ENCODE measurements at regions not wholly inside any gene's neighbourhood (a gene's known extent, or its start where the extent isn't known, plus 50 kb on each side); places are given as distances from the start of the nearest gene placed in this dataset.

DNA sequence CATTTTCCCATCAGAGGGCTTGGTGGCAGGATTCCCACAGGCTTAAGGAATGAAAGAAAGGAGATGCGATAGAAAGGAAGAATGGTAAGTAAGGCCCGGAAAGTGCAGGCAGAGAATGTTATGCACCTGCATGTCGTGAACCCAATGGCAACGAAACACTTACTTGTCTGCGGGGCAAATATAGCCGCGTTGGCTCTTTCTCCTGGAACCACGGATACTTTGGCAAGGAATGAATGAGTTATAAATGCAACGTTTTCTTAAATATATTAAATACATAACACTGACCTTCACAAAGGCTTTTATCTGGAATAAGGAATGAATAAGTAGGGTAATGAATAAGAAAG lies 192.1 kb downstream of the KATNAL1 start:
- ChIA-PET CTCF (interaction anchor here (0.6 to 2.3 kb wide), 3 partner anchors 121 to 344 kb away, joined by 3 to 14 read pairs (median 3); no protein-coding TSS in a partner anchor), POLR2A (ENCODE audit: unreplicated experiment) (interaction anchor here (0.5 kb wide), 1 partner anchor 330 kb away, joined by 3 read pairs; no protein-coding TSS in a partner anchor)
- no peak overlapping the region for H2AFZ ChIP-seq
- intact Hi-C loops (cut with micrococcal nuclease; ENCODE audit: unreplicated experiment), result loop anchor here (1.0 to 2.0 kb wide), 2 partner anchors 190 to 607 kb away; no protein-coding TSS in a partner anchor
- no peaks in the 10 kb centered on the region for H3K79me2 ChIP-seq (ENCODE audit: low read depth)
- H3K4me2 ChIP-seq, result peak overlapping the region; percentile 93
- BruUV-seq (replicated peaks), result no TSS peak
- H3K9me2 ChIP-seq (ENCODE audit: insufficient read depth), result no peaks in the 10 kb centered on the region
- TF ChIP-seq EZH2 (IDR thresholded peaks at IDR 0.05; ENCODE audit: low read depth), result no peak
- TF ChIP-seq, protein P1, sequence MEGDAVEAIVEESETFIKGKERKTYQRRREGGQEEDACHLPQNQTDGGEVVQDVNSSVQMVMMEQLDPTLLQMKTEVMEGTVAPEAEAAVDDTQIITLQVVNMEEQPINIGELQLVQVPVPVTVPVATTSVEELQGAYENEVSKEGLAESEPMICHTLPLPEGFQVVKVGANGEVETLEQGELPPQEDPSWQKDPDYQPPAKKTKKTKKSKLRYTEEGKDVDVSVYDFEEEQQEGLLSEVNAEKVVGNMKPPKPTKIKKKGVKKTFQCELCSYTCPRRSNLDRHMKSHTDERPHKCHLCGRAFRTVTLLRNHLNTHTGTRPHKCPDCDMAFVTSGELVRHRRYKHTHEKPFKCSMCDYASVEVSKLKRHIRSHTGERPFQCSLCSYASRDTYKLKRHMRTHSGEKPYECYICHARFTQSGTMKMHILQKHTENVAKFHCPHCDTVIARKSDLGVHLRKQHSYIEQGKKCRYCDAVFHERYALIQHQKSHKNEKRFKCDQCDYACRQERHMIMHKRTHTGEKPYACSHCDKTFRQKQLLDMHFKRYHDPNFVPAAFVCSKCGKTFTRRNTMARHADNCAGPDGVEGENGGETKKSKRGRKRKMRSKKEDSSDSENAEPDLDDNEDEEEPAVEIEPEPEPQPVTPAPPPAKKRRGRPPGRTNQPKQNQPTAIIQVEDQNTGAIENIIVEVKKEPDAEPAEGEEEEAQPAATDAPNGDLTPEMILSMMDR (conservative IDR thresholded peaks at IDR 0.05), result peak; percentile 49; the same call in 1 of the 2 replicates
- H3F3A ChIP-seq (ENCODE audit: insufficient read depth, low read depth), result no peaks in the 10 kb centered on the region
- H3K27me3 ChIP-seq (ENCODE audit: insufficient read depth, low read depth), result no peaks in the 10 kb centered on the region
- H3K36me3 ChIP-seq (ENCODE audit: low read depth), result no peaks in the 10 kb centered on the region
- H3K4me1 ChIP-seq (replicated peaks; ENCODE audit: insufficient read depth), result peaks cover 15% of the 10 kb centered on the region; the same call in 1 of the 2 replicates
- DNase-seq, result no peak
- H4K20me1 ChIP-seq (ENCODE audit: insufficient read depth), result no peaks in the 10 kb centered on the region
- H3K4me3 ChIP-seq, result peak overlapping the region; percentile 64; the same call in 1 of the 2 replicates
- H3K9me3 ChIP-seq (ENCODE audit: insufficient read depth, low read depth), result no peaks in the 10 kb centered on the region
- no peak overlapping the region for H3K27ac ChIP-seq

DNA sequence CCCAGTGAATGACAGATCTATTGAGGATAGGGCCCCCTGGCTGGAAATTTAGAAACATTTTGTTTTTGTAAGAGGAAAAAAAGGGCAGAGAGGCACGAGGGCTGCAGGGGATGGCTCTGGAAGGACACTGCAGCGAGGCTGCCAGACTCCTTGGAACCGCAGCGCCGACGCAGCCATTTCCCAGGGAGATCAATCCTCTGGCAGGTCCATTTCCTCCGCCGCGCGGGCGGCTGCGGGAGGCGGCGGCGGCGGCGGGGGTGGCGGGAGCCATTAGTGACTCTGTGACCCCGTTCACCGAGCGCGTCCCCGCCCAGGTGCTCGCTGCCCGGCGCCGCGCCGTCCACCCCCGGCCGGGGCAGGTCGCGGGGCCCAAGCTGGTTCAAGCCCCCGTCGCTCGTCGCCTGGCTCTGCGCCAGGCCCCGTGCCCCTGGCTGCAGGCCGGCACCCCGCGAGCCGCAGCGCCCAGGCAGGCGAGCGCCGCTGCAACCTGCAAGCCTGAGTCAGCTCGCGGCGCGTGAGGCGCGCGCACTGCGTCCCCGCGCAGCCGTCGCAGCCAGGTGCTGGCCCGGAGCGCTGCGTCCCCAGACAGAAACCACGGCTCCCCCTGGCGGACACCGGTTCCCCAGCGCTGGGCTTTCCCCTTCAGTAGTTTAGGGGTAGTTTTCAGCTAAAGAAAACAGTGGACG lies 192.6 kb downstream of the KATNAL1 start:
- H4K20me1 ChIP-seq (ENCODE audit: insufficient read depth), result no peaks in the 10 kb centered on the region
- intact Hi-C loops (cut with micrococcal nuclease; ENCODE audit: unreplicated experiment), result loop anchor here (1.0 to 2.0 kb wide), 2 partner anchors 190 to 606 kb away; no protein-coding TSS in a partner anchor
- POLR2A ChIA-PET (ENCODE audit: unreplicated experiment), result interaction anchor here (0.5 to 0.7 kb wide), 2 partner anchors 189 to 331 kb away, joined by 3 to 4 read pairs; no protein-coding TSS in a partner anchor

DNA sequence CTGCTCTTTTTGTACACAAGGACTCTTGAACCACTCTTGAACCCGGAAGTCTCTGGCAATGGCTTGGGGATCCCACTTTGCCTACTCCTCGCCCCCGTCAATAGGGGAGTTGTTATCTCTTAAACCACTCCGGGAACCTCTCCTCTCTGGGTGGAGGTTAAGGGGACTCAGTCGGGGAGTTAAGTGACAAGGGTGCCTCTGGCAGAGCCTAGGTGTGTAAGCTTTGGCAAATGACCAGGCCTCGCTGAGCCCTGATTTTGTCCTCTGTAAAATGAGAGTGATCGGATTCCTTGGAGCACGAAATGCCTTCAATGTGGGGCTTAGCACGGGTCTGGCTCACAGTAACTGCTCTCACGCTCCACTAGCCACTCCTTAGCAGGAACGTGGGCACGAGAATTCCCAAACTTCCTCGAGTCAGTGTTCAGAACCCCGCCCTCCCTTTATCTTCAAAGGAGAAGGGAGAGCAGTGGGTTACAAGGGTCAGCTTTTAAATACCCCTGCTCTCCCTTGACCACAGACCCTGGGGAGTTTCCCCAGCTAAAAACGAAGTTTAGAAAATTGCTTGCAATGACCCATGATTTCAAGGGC lies 193.3 kb downstream of the KATNAL1 start:
- TF ChIP-seq, protein P1 (conservative IDR thresholded peaks at IDR 0.05), result no peak
- no peak for TF ChIP-seq EZH2 (IDR thresholded peaks at IDR 0.05; ENCODE audit: low read depth)
- no peaks in the 10 kb centered on the region for H3K9me2 ChIP-seq (ENCODE audit: insufficient read depth)
- ChIA-PET POLR2A (ENCODE audit: unreplicated experiment) (no interaction called here), CTCF (interaction anchor here (0.6 to 1.5 kb wide), 7 partner anchors 93 to 343 kb away, joined by 3 to 15 read pairs (median 6); no protein-coding TSS in a partner anchor)
- H3K27me3 ChIP-seq (ENCODE audit: insufficient read depth, low read depth), result no peaks in the 10 kb centered on the region
- H4K20me1 ChIP-seq (ENCODE audit: insufficient read depth), result no peaks in the 10 kb centered on the region
- peaks cover 23% of the 10 kb centered on the region for H3K4me1 ChIP-seq (replicated peaks; ENCODE audit: insufficient read depth)
- intact Hi-C loops (cut with micrococcal nuclease; ENCODE audit: unreplicated experiment), result loop anchor here (1.0 to 2.0 kb wide), 3 partner anchors 189 to 343 kb away; no protein-coding TSS in a partner anchor
- H3K79me2 ChIP-seq (ENCODE audit: low read depth), result no peaks in the 10 kb centered on the region
- peak overlapping the region; percentile 93 for H2AFZ ChIP-seq
- 0 out of 2 replicates have a peak overlapping the region, but pooled peaks have one; percentile 13 for H3K27ac ChIP-seq
- DNase-seq, result no peak
- H3K4me3 ChIP-seq, result peak overlapping the region; percentile 64; the same call in 1 of the 2 replicates
- no peaks in the 10 kb centered on the region for H3K36me3 ChIP-seq (ENCODE audit: low read depth)
- no TSS peak for BruUV-seq (replicated peaks)
- peak overlapping the region; percentile 93 for H3K4me2 ChIP-seq
- H3K9me3 ChIP-seq (ENCODE audit: insufficient read depth, low read depth), result no peaks in the 10 kb centered on the region
- no peaks in the 10 kb centered on the region for H3F3A ChIP-seq (ENCODE audit: insufficient read depth, low read depth)

More for the DNA sequence above, 192.6 kb downstream of the KATNAL1 start:
- Histone ChIP-seq H3F3A (ENCODE audit: insufficient read depth, low read depth) (no peaks in the 10 kb centered on the region), H3K36me3 (ENCODE audit: low read depth) (no peaks in the 10 kb centered on the region), H3K4me2 (peak overlapping the region; percentile 93), H3K4me3 (peak overlapping the region; percentile 64; the same call in 1 of the 2 replicates), H3K9me2 (ENCODE audit: insufficient read depth) (no peaks in the 10 kb centered on the region), H3K27ac (0 out of 2 replicates have a peak overlapping the region, but pooled peaks have one; percentile 13), H3K9me3 (ENCODE audit: insufficient read depth, low read depth) (no peaks in the 10 kb centered on the region), H3K79me2 (ENCODE audit: low read depth) (no peaks in the 10 kb centered on the region), H3K4me1 (replicated peaks; ENCODE audit: insufficient read depth) (peaks cover 17% of the 10 kb centered on the region), H2AFZ (peak overlapping the region; percentile 93), H3K27me3 (ENCODE audit: insufficient read depth, low read depth) (no peaks in the 10 kb centered on the region)
- TF ChIP-seq EZH2 (IDR thresholded peaks at IDR 0.05; ENCODE audit: low read depth), result no peak
- TF ChIP-seq, protein P1 (conservative IDR thresholded peaks at IDR 0.05), result peak; percentile 91
- BruUV-seq (replicated peaks), result no TSS peak
- DNase-seq, result peak; percentile 64 to 85
- CTCF ChIA-PET, result interaction anchor here (0.6 to 2.3 kb wide), 5 partner anchors 120 to 344 kb away, joined by 3 to 14 read pairs (median 3); no protein-coding TSS in a partner anchor

Data from PC-9 (cell line).